ENCODE measurements at regions not wholly inside any gene's neighbourhood (a gene's known extent, or its start where the extent isn't known, plus 50 kb on each side); places are given as distances from the start of the nearest gene placed in this dataset.

DNA sequence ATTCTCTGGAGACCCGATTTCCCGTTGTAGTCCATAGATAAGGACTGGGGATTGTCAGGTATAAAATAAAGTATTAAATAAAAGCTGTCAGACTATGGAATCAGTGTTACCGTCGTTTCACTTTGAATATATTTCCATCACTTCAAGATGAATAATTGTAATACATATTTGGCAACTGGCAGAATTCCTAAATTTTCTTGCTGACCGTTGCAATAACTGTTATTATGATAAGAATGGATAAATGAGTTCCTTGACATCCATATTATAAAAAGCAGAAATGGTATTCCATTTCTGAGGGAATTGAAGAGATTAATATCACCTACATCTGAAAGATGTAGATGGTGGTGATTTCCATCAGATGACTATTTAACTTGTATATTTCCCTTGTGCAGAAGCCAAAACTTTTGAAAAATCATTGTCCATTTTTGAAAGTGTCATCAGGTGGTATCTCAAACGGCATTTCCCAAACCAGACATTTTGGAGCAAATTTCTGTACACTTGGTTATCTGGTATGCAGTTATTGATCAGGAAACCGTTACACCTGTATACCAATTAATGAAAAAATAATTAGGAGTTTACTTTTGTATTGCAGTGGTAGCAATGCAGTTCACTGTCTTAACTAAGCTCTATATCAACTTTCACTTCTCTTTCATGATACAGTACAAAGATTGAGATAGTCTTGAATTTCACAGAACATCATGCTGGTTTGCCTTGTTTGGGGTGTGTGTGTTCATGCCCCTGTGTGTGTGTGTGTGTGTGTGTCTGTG is 878.5 kb downstream of the PCDH18 start:
- Mint-ChIP-seq H3K9me3 (peaks cover 0 to 5% (median 3%) of the 10 kb centered on the region in 7 donors), H3K27ac (no peak overlapping the region), H3K27me3 (no peaks in the 10 kb centered on the region), H3K36me3 (no peaks in the 10 kb centered on the region), H3K4me1 (no peaks in the 10 kb centered on the region), H3K4me3 (no peak overlapping the region)
- Histone ChIP-seq H3K4me3 (ENCODE audit: low read depth, low read length) (no peak overlapping the region), H3K27ac (ENCODE audit: insufficient read depth, low read length, poor library complexity, severe bottlenecking) (no peak overlapping the region), H3K36me3 (ENCODE audit: control insufficient read depth, insufficient read depth, low read length) (no peaks in the 10 kb centered on the region), H3K4me1 (ENCODE audit: control insufficient read depth, insufficient read depth, low read length, poor library complexity, severe bottlenecking) (no peaks in the 10 kb centered on the region), H3K27me3 (ENCODE audit: control insufficient read depth, insufficient read depth, low read length) (no peaks in the 10 kb centered on the region), H3K9me3 (ENCODE audit: control insufficient read depth in 2 of 2, low read length in 2 of 2) (no peaks in the 10 kb centered on the region)
- no peak for ATAC-seq (ENCODE audit: low read depth in 2 of 2)
- DNase-seq, result no peak

DNA sequence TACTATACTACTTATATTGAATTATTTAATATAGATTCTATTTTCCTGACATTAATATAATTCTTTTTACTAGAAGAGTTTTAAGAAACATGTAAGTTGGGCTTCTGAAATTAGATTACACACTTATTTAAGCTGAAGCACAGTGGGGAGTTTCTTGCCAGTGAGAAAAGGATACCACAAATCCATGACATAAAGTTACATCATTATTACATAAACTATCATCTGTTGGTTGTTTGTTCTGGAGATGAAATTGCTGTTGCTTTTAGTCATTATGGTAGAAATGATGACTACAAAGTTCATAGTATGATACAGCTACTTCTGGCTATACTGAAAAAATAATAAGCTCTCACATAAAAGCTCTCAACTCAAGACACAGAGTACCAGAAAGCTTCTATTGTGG is 880.4 kb downstream of the PCDH18 start:
- no peaks in the 10 kb centered on the region for H3K27me3 Mint-ChIP-seq
- no peak overlapping the region for H3K4me3 Mint-ChIP-seq
- no peaks in the 10 kb centered on the region for H3K4me1 Mint-ChIP-seq
- no peaks in the 10 kb centered on the region for H3K36me3 ChIP-seq (ENCODE audit: control insufficient read depth, insufficient read depth, low read length)
- H3K27ac Mint-ChIP-seq, result no peak overlapping the region
- no peak overlapping the region for H3K4me3 ChIP-seq (ENCODE audit: low read depth, low read length)
- H3K27me3 ChIP-seq (ENCODE audit: control insufficient read depth, insufficient read depth, low read length), result no peaks in the 10 kb centered on the region
- H3K9me3 ChIP-seq (ENCODE audit: control insufficient read depth in 2 of 2, low read length in 2 of 2), result no peaks in the 10 kb centered on the region
- no peaks in the 10 kb centered on the region for H3K4me1 ChIP-seq (ENCODE audit: control insufficient read depth, insufficient read depth, low read length, poor library complexity, severe bottlenecking)
- no peaks in the 10 kb centered on the region for H3K36me3 Mint-ChIP-seq
- H3K9me3 Mint-ChIP-seq, result peaks cover 0 to 12% (median 3%) of the 10 kb centered on the region in 7 donors
- no peak for DNase-seq
- H3K27ac ChIP-seq (ENCODE audit: insufficient read depth, low read length, poor library complexity, severe bottlenecking), result no peak overlapping the region
- ATAC-seq (ENCODE audit: low read depth in 2 of 2), result no peak

DNA sequence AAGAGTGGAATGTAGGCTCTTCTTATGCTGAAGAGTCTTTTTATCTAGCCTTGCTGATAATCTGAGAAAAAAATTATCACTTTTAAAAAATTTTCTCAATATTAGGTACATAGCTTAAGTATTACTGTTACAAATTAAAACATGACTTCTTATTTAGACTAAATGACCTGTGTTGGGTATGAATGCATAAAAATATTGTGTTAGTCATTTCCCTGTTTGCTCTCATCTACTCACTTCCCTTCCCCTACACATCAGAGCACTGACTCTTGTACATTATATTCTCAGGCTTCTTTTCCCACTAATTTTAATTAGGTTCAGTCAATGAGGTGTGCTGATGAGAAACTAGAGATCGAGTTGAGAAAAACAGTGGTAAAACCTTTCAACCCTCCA is 881.0 kb downstream of the PCDH18 start:
- H3K4me1 ChIP-seq (ENCODE audit: control insufficient read depth, insufficient read depth, low read length, poor library complexity, severe bottlenecking), result no peaks in the 10 kb centered on the region
- no peaks in the 10 kb centered on the region for H3K4me1 Mint-ChIP-seq
- no peak overlapping the region for H3K27ac ChIP-seq (ENCODE audit: insufficient read depth, low read length, poor library complexity, severe bottlenecking)
- no peak for ATAC-seq (ENCODE audit: low read depth in 2 of 2)
- no peaks in the 10 kb centered on the region for H3K27me3 Mint-ChIP-seq
- no peak overlapping the region for H3K4me3 ChIP-seq (ENCODE audit: low read depth, low read length)
- no peaks in the 10 kb centered on the region for H3K9me3 ChIP-seq (ENCODE audit: control insufficient read depth in 2 of 2, low read length in 2 of 2)
- peaks cover 0 to 12% (median 3%) of the 10 kb centered on the region in 7 donors for H3K9me3 Mint-ChIP-seq
- no peaks in the 10 kb centered on the region for H3K27me3 ChIP-seq (ENCODE audit: control insufficient read depth, insufficient read depth, low read length)
- DNase-seq, result no peak
- H3K36me3 ChIP-seq (ENCODE audit: control insufficient read depth, insufficient read depth, low read length), result no peaks in the 10 kb centered on the region
- no peak overlapping the region for H3K27ac Mint-ChIP-seq
- no peaks in the 10 kb centered on the region for H3K36me3 Mint-ChIP-seq
- no peak overlapping the region for H3K4me3 Mint-ChIP-seq

GRCh38 chr4:136650541-136651277 is 881.6 kb downstream of the PCDH18 start:
- no peak overlapping the region for H3K4me3 Mint-ChIP-seq
- H3K9me3 Mint-ChIP-seq, result peaks cover 0 to 8% (median 3%) of the 10 kb centered on the region in 7 donors
- DNase-seq (no peak), ATAC-seq (ENCODE audit: low read depth in 2 of 2) (no peak)
- no peaks in the 10 kb centered on the region for H3K4me1 Mint-ChIP-seq
- H3K27ac Mint-ChIP-seq, result no peak overlapping the region
- no peaks in the 10 kb centered on the region for H3K36me3 ChIP-seq (ENCODE audit: control insufficient read depth, insufficient read depth, low read length)
- no peaks in the 10 kb centered on the region for H3K4me1 ChIP-seq (ENCODE audit: control insufficient read depth, insufficient read depth, low read length, poor library complexity, severe bottlenecking)
- no peaks in the 10 kb centered on the region for H3K27me3 ChIP-seq (ENCODE audit: control insufficient read depth, insufficient read depth, low read length)
- no peaks in the 10 kb centered on the region for H3K27me3 Mint-ChIP-seq
- H3K9me3 ChIP-seq (ENCODE audit: control insufficient read depth in 2 of 2, low read length in 2 of 2), result no peaks in the 10 kb centered on the region
- no peak overlapping the region for H3K27ac ChIP-seq (ENCODE audit: insufficient read depth, low read length, poor library complexity, severe bottlenecking)
- no peaks in the 10 kb centered on the region for H3K36me3 Mint-ChIP-seq
- no peak overlapping the region for H3K4me3 ChIP-seq (ENCODE audit: low read depth, low read length)

DNA sequence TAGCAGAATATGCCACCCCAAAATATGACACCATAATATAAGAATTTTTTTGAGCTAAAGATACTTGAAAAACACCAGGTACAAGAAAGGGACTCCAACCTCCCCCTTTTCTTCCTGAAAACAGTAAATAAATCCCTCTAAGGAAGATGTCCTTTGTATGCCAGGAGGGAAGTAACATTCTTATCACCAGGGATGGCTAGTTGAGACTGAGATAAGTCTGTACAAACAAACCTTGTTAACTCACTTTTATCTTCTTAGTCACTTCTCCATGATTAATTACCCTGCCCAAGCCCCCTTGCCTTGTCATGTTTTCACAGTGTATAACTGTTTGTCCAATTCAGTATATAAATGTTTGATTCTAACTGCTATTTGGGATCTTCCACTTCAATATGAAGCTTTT is 888.0 kb downstream of the PCDH18 start:
- Mint-ChIP-seq H3K9me3 (peaks cover 0 to 21% (median 6%) of the 10 kb centered on the region in 7 donors), H3K27me3 (no peaks in the 10 kb centered on the region), H3K4me1 (no peaks in the 10 kb centered on the region), H3K4me3 (no peak overlapping the region), H3K27ac (no peak overlapping the region), H3K36me3 (no peaks in the 10 kb centered on the region)
- Histone ChIP-seq H3K27me3 (ENCODE audit: control insufficient read depth, insufficient read depth, low read length) (no peaks in the 10 kb centered on the region), H3K9me3 (ENCODE audit: control insufficient read depth in 2 of 2, low read length in 2 of 2) (no peaks in the 10 kb centered on the region), H3K4me3 (ENCODE audit: low read depth, low read length) (no peak overlapping the region), H3K27ac (ENCODE audit: insufficient read depth, low read length, poor library complexity, severe bottlenecking) (no peak overlapping the region), H3K36me3 (ENCODE audit: control insufficient read depth, insufficient read depth, low read length) (no peaks in the 10 kb centered on the region), H3K4me1 (ENCODE audit: control insufficient read depth, insufficient read depth, low read length, poor library complexity, severe bottlenecking) (no peaks in the 10 kb centered on the region)
- no peak for ATAC-seq (ENCODE audit: low read depth in 2 of 2)
- no peak for DNase-seq

- no peaks in the 10 kb centered on the region for H3K27me3 Mint-ChIP-seq
- H3K36me3 ChIP-seq (ENCODE audit: control insufficient read depth, insufficient read depth, low read length), result no peaks in the 10 kb centered on the region
- no peak overlapping the region for H3K27ac Mint-ChIP-seq
- no peaks in the 10 kb centered on the region for H3K36me3 Mint-ChIP-seq
- H3K27ac ChIP-seq (ENCODE audit: insufficient read depth, low read length, poor library complexity, severe bottlenecking), result no peak overlapping the region
- no peaks in the 10 kb centered on the region for H3K9me3 ChIP-seq (ENCODE audit: control insufficient read depth in 2 of 2, low read length in 2 of 2)
- no peaks in the 10 kb centered on the region for H3K4me1 ChIP-seq (ENCODE audit: control insufficient read depth, insufficient read depth, low read length, poor library complexity, severe bottlenecking)
- H3K4me3 ChIP-seq (ENCODE audit: low read depth, low read length), result no peak overlapping the region
- H3K4me3 Mint-ChIP-seq, result no peak overlapping the region
- H3K9me3 Mint-ChIP-seq, result peaks cover 0 to 24% (median 8%) of the 10 kb centered on the region in 7 donors
- DNase-seq, result no peak
- no peak for ATAC-seq (ENCODE audit: low read depth in 2 of 2)
- H3K4me1 Mint-ChIP-seq, result no peaks in the 10 kb centered on the region
- H3K27me3 ChIP-seq (ENCODE audit: control insufficient read depth, insufficient read depth, low read length), result no peaks in the 10 kb centered on the region
These were observed 888.9 kb downstream of the PCDH18 start for GRCh38 chr4:136643416-136643815.

- Histone ChIP-seq H3K4me3 (ENCODE audit: low read depth, low read length) (no peak overlapping the region), H3K36me3 (ENCODE audit: control insufficient read depth, insufficient read depth, low read length) (no peaks in the 10 kb centered on the region), H3K27me3 (ENCODE audit: control insufficient read depth, insufficient read depth, low read length) (no peaks in the 10 kb centered on the region), H3K9me3 (ENCODE audit: control insufficient read depth in 2 of 2, low read length in 2 of 2) (no peaks in the 10 kb centered on the region), H3K4me1 (ENCODE audit: control insufficient read depth, insufficient read depth, low read length, poor library complexity, severe bottlenecking) (no peaks in the 10 kb centered on the region), H3K27ac (ENCODE audit: insufficient read depth, low read length, poor library complexity, severe bottlenecking) (no peak overlapping the region)
- H3K4me1 Mint-ChIP-seq, result no peaks in the 10 kb centered on the region
- no peaks in the 10 kb centered on the region for H3K27me3 Mint-ChIP-seq
- H3K27ac Mint-ChIP-seq, result no peak overlapping the region
- ATAC-seq (ENCODE audit: low read depth in 2 of 2) (no peak), DNase-seq (no peak)
- no peak overlapping the region for H3K4me3 Mint-ChIP-seq
- no peaks in the 10 kb centered on the region for H3K36me3 Mint-ChIP-seq
- peaks cover 0 to 16% (median 3%) of the 10 kb centered on the region in 7 donors for H3K9me3 Mint-ChIP-seq
These were observed 895.1 kb downstream of the PCDH18 start for GRCh38 chr4:136637071-136637777.

Data from CD4-positive, CD25-positive, alpha-beta regulatory T cell (primary cell).